ENCODE measurements at regions not wholly inside any gene's neighbourhood (a gene's known extent, or its start where the extent isn't known, plus 50 kb on each side); places are given as distances from the start of the nearest gene placed in this dataset.

GRCh38 chr7:84492098-84493034, 297.8 kb upstream of the SEMA3A start:
- TF ChIP-seq, protein P1, sequence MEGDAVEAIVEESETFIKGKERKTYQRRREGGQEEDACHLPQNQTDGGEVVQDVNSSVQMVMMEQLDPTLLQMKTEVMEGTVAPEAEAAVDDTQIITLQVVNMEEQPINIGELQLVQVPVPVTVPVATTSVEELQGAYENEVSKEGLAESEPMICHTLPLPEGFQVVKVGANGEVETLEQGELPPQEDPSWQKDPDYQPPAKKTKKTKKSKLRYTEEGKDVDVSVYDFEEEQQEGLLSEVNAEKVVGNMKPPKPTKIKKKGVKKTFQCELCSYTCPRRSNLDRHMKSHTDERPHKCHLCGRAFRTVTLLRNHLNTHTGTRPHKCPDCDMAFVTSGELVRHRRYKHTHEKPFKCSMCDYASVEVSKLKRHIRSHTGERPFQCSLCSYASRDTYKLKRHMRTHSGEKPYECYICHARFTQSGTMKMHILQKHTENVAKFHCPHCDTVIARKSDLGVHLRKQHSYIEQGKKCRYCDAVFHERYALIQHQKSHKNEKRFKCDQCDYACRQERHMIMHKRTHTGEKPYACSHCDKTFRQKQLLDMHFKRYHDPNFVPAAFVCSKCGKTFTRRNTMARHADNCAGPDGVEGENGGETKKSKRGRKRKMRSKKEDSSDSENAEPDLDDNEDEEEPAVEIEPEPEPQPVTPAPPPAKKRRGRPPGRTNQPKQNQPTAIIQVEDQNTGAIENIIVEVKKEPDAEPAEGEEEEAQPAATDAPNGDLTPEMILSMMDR (IDR thresholded peaks at IDR 0.05; ENCODE audit: borderline replicate concordance, extremely low read depth, low read length, poor library complexity, severe bottlenecking): no peak
- no peak for TF ChIP-seq EZH2 (IDR thresholded peaks at IDR 0.05; ENCODE audit: borderline replicate concordance, low read depth, low read length, severe bottlenecking)
- no peak overlapping the region for H3K4me2 ChIP-seq (ENCODE audit: insufficient read depth, low read length)
- H3K4me1 ChIP-seq (ENCODE audit: insufficient read depth, low read length): no peaks in the 10 kb centered on the region
- H3K27ac ChIP-seq (ENCODE audit: low read length): no peak overlapping the region
- no peaks in the 10 kb centered on the region for H3K27me3 ChIP-seq (ENCODE audit: insufficient read depth, low read length, poor library complexity)
- H3K36me3 ChIP-seq (ENCODE audit: insufficient read depth, low read length): no peaks in the 10 kb centered on the region
- no peak for ATAC-seq (ENCODE audit: insufficient read depth, low read depth)
- no peak for DNase-seq
- H3K79me2 ChIP-seq (ENCODE audit: insufficient read depth, low read length): no peaks in the 10 kb centered on the region
- H2AFZ ChIP-seq (ENCODE audit: low read depth, low read length): no peak overlapping the region
- no peak overlapping the region for H3K9ac ChIP-seq (ENCODE audit: low read depth, low read length)
- no peaks in the 10 kb centered on the region for H3K9me3 ChIP-seq (ENCODE audit: insufficient read depth, low read length, severe bottlenecking)
- H4K20me1 ChIP-seq (ENCODE audit: insufficient read depth, low read length): no peaks in the 10 kb centered on the region
- H3K4me3 ChIP-seq (ENCODE audit: low read depth in 1 of 2, low read length in 2 of 2): no peak overlapping the region

- Histone ChIP-seq H2AFZ (ENCODE audit: low read depth, low read length) (no peak overlapping the region), H3K4me3 (ENCODE audit: low read depth in 1 of 2, low read length in 2 of 2) (no peak overlapping the region), H3K27ac (ENCODE audit: low read length) (no peak overlapping the region), H3K4me1 (ENCODE audit: insufficient read depth, low read length) (no peaks in the 10 kb centered on the region), H3K9me3 (ENCODE audit: insufficient read depth, low read length, severe bottlenecking) (no peaks in the 10 kb centered on the region), H4K20me1 (ENCODE audit: insufficient read depth, low read length) (no peaks in the 10 kb centered on the region), H3K79me2 (ENCODE audit: insufficient read depth, low read length) (no peaks in the 10 kb centered on the region), H3K9ac (ENCODE audit: low read depth, low read length) (no peak overlapping the region), H3K27me3 (ENCODE audit: insufficient read depth, low read length, poor library complexity) (no peaks in the 10 kb centered on the region), H3K4me2 (ENCODE audit: insufficient read depth, low read length) (no peak overlapping the region), H3K36me3 (ENCODE audit: insufficient read depth, low read length) (no peaks in the 10 kb centered on the region)
- ATAC-seq (ENCODE audit: insufficient read depth, low read depth): no peak
- TF ChIP-seq, protein P1 (IDR thresholded peaks at IDR 0.05; ENCODE audit: borderline replicate concordance, extremely low read depth, low read length, poor library complexity, severe bottlenecking): no peak
- no peak for TF ChIP-seq EZH2 (IDR thresholded peaks at IDR 0.05; ENCODE audit: borderline replicate concordance, low read depth, low read length, severe bottlenecking)
- DNase-seq: no peak
Observed at GRCh38 chr7:84490661-84491060, 296.1 kb upstream of the SEMA3A start.

- Histone ChIP-seq H3K36me3 (ENCODE audit: insufficient read depth, low read length) (no peaks in the 10 kb centered on the region), H3K4me3 (ENCODE audit: low read depth in 1 of 2, low read length in 2 of 2) (no peak overlapping the region), H3K9me3 (ENCODE audit: insufficient read depth, low read length, severe bottlenecking) (no peaks in the 10 kb centered on the region), H3K4me1 (ENCODE audit: insufficient read depth, low read length) (no peaks in the 10 kb centered on the region), H3K27me3 (ENCODE audit: insufficient read depth, low read length, poor library complexity) (no peaks in the 10 kb centered on the region), H2AFZ (ENCODE audit: low read depth, low read length) (no peak overlapping the region), H3K27ac (ENCODE audit: low read length) (no peak overlapping the region), H3K79me2 (ENCODE audit: insufficient read depth, low read length) (no peaks in the 10 kb centered on the region), H3K9ac (ENCODE audit: low read depth, low read length) (no peak overlapping the region), H3K4me2 (ENCODE audit: insufficient read depth, low read length) (no peak overlapping the region), H4K20me1 (ENCODE audit: insufficient read depth, low read length) (no peaks in the 10 kb centered on the region)
- ATAC-seq (ENCODE audit: insufficient read depth, low read depth): no peak
- DNase-seq: no peak
- TF ChIP-seq, protein P1 (IDR thresholded peaks at IDR 0.05; ENCODE audit: borderline replicate concordance, extremely low read depth, low read length, poor library complexity, severe bottlenecking): no peak
- no peak for TF ChIP-seq EZH2 (IDR thresholded peaks at IDR 0.05; ENCODE audit: borderline replicate concordance, low read depth, low read length, severe bottlenecking)
Observed at GRCh38 chr7:84484502-84485079, 290.0 kb upstream of the SEMA3A start.

Measured in DND-41 (cell line).